ENCODE measurements at regions not wholly inside any gene's neighbourhood (a gene's known extent, or its start where the extent isn't known, plus 50 kb on each side); places are given as distances from the start of the nearest gene placed in this dataset.

- peak; percentile 63 for DNase-seq (ENCODE audit: low read depth)
Observed at GRCh38 chr4:54152846-54153600, 53.1 kb downstream of the GSX2 start.

- DNase-seq (ENCODE audit: low read depth), result peak; percentile 15
Observed at GRCh38 chr4:54155936-54156335, 56.0 kb downstream of the GSX2 start.

GRCh38 chr4:54157606-54158005 lies 57.6 kb downstream of the GSX2 start:
- DNase-seq (ENCODE audit: low read depth), result no peak

- no peak for DNase-seq (ENCODE audit: low read depth)
Observed at GRCh38 chr4:54159543-54159942, 59.6 kb downstream of the GSX2 start.

- peak; percentile 30 for DNase-seq (ENCODE audit: low read depth)
Observed at GRCh38 chr4:54165011-54165410, 64.1 kb upstream of the PDGFRA start.

- peak; percentile 90 for DNase-seq (ENCODE audit: low read depth)
Observed at GRCh38 chr4:54165438-54165837, 63.7 kb upstream of the PDGFRA start.

- DNase-seq (ENCODE audit: low read depth), result no peak
Observed at GRCh38 chr4:54167508-54167907, 61.6 kb upstream of the PDGFRA start.

GRCh38 chr4:54169176-54169575 lies 59.9 kb upstream of the PDGFRA start:
- peak; percentile 75 for DNase-seq (ENCODE audit: low read depth)

- DNase-seq (ENCODE audit: low read depth), result no peak
Observed at GRCh38 chr4:54172156-54172555, 56.9 kb upstream of the PDGFRA start.

- DNase-seq (ENCODE audit: low read depth), result no peak
Observed at GRCh38 chr4:54173281-54173912, 55.7 kb upstream of the PDGFRA start.

- no peak for DNase-seq (ENCODE audit: low read depth)
Observed at GRCh38 chr4:54176202-54176601, 52.9 kb upstream of the PDGFRA start.
